ENCODE measurements at regions not wholly inside any gene's neighbourhood (a gene's known extent, or its start where the extent isn't known, plus 50 kb on each side); places are given as distances from the start of the nearest gene placed in this dataset.

DNA sequence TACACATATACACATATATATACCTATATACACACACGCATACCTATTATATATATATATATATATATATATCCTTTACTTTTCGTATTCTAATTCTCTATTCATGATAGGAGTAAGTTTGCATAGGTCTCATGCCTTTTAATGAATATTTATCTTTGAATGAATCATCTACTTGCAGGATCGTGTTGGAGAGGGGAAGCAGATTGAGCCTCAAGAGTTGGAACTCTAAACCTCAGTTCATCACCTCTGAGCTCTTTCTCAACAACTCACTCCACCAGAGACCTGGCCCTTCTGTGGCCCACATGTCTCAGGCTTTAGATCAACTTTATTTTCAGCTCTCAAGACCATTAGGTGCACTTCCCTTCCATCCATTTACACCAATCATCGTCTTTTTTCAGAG is 490.4 kb upstream of the ID2 start:
- no peak for DNase-seq (ENCODE audit: insufficient read length, low spot score)
- no peak for FAIRE-seq
- TF ChIP-seq POLR2AphosphoS5 (IDR thresholded peaks at IDR 0.05; ENCODE audit: low read depth, low read length) = no peak
- TF ChIP-seq PAX5 (IDR thresholded peaks at IDR 0.05; ENCODE audit: insufficient read depth, low read length, severe bottlenecking) = no peak
- no peak for TF ChIP-seq TAF1 (IDR thresholded peaks at IDR 0.05; ENCODE audit: low read depth, low read length)
- TF ChIP-seq SPI1 (IDR thresholded peaks at IDR 0.05; ENCODE audit: low read depth, low read length) = no peak
- no peak for TF ChIP-seq POU2F2 (IDR thresholded peaks at IDR 0.05; ENCODE audit: low read depth, low read length)
- TF ChIP-seq POLR2A (IDR thresholded peaks at IDR 0.05; ENCODE audit: low read depth, low read length) = no peak

GRCh38 chr2:8193146-8193545 is 488.7 kb upstream of the ID2 start:
- TF ChIP-seq POLR2A (IDR thresholded peaks at IDR 0.05; ENCODE audit: low read depth, low read length) = no peak
- 0 out of 2 replicates have a peak, but pooled peaks have one; percentile 2 for TF ChIP-seq SPI1 (IDR thresholded peaks at IDR 0.05; ENCODE audit: low read depth, low read length)
- TF ChIP-seq POU2F2 (IDR thresholded peaks at IDR 0.05; ENCODE audit: low read depth, low read length) = no peak
- no peak for DNase-seq (ENCODE audit: insufficient read length, low spot score)
- FAIRE-seq = no peak

GRCh38 chr2:8193686-8194615 is 487.9 kb upstream of the ID2 start:
- no peak for TF ChIP-seq TAF1 (IDR thresholded peaks at IDR 0.05; ENCODE audit: low read depth, low read length)
- TF ChIP-seq PAX5 (IDR thresholded peaks at IDR 0.05; ENCODE audit: insufficient read depth, low read length, severe bottlenecking) = no peak
- TF ChIP-seq SPI1 (IDR thresholded peaks at IDR 0.05; ENCODE audit: low read depth, low read length) = no peak
- no peak for TF ChIP-seq POU2F2 (IDR thresholded peaks at IDR 0.05; ENCODE audit: low read depth, low read length)
- TF ChIP-seq POLR2AphosphoS5 (IDR thresholded peaks at IDR 0.05; ENCODE audit: low read depth, low read length) = no peak
- no peak for DNase-seq (ENCODE audit: insufficient read length, low spot score)
- no peak for FAIRE-seq

- no peak for FAIRE-seq
- TF ChIP-seq PAX5 (IDR thresholded peaks at IDR 0.05; ENCODE audit: insufficient read depth, low read length, severe bottlenecking) (no peak), POLR2AphosphoS5 (IDR thresholded peaks at IDR 0.05; ENCODE audit: low read depth, low read length) (no peak), SPI1 (IDR thresholded peaks at IDR 0.05; ENCODE audit: low read depth, low read length) (no peak), POLR2A (IDR thresholded peaks at IDR 0.05; ENCODE audit: low read depth, low read length) (no peak), POU2F2 (IDR thresholded peaks at IDR 0.05; ENCODE audit: low read depth, low read length) (no peak), TAF1 (IDR thresholded peaks at IDR 0.05; ENCODE audit: low read depth, low read length) (no peak)
- no peak for DNase-seq (ENCODE audit: insufficient read length, low spot score)
These were observed 486.1 kb upstream of the ID2 start for GRCh38 chr2:8195784-8196183.

DNA sequence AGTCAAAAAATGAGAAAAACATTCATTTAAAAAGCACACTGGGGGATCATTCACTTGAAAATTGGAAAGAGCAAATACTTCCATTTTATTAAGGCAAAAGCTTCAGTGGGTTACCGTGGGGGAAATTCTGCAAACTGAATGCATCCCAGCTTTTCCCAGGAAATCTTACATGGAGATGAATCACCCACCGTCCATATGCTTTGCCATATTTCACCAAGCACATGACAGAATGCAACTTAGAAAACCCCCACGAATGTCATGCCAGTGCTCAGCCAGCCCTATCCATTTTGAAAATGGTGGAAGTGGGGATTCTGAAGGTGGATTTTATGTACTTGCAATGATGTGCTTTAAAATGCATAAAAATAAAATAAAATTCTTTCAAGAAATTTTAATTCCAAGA is 485.5 kb upstream of the ID2 start:
- TF ChIP-seq PAX5 (IDR thresholded peaks at IDR 0.05; ENCODE audit: insufficient read depth, low read length, severe bottlenecking) = no peak
- TF ChIP-seq POU2F2 (IDR thresholded peaks at IDR 0.05; ENCODE audit: low read depth, low read length) = no peak
- TF ChIP-seq TAF1 (IDR thresholded peaks at IDR 0.05; ENCODE audit: low read depth, low read length) = no peak
- no peak for TF ChIP-seq SPI1 (IDR thresholded peaks at IDR 0.05; ENCODE audit: low read depth, low read length)
- TF ChIP-seq POLR2A (IDR thresholded peaks at IDR 0.05; ENCODE audit: low read depth, low read length) = no peak
- no peak for TF ChIP-seq POLR2AphosphoS5 (IDR thresholded peaks at IDR 0.05; ENCODE audit: low read depth, low read length)
- FAIRE-seq = no peak
- DNase-seq (ENCODE audit: insufficient read length, low spot score) = no peak

DNA sequence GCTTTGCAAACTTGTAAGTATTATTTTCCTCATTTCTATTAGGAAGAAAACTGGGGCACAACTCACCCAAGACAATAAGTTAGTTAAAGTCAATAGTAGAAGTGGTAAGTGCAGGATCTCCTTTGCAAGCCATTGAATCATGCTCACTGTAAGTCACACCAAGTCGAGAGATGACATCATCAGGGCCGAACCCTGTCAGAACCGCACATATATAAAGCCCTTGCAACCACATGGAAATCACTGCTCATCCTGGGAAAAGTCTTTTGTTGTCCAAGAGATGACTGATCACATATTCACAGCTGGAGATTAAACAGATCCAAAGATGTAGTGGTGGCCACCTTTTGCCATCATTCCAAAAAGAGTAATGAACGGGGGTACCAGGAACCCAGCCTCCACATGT is 484.8 kb upstream of the ID2 start:
- FAIRE-seq (no peak), DNase-seq (ENCODE audit: insufficient read length, low spot score) (no peak)
- no peak for TF ChIP-seq POLR2A (IDR thresholded peaks at IDR 0.05; ENCODE audit: low read depth, low read length)
- no peak for TF ChIP-seq POLR2AphosphoS5 (IDR thresholded peaks at IDR 0.05; ENCODE audit: low read depth, low read length)

DNA sequence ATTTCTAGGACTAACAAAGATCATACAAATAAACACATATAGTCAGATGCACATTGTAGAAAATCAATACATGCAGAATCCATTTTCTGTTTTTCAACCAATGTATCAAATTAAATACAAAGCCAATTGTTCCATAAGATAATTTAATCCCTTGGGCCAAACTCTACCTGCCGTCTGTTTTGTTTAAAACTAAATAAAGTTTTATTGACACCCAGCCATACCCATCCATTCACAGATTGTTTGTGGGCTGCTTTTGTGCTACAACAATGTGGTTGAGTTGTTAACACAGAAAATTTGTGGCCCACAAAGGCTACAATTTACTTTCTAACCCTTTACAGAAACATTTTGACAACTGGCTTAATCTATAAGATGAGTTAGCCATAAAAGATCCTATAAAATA is 484.0 kb upstream of the ID2 start:
- FAIRE-seq (no peak), DNase-seq (ENCODE audit: insufficient read length, low spot score) (no peak)
- TF ChIP-seq POLR2AphosphoS5 (IDR thresholded peaks at IDR 0.05; ENCODE audit: low read depth, low read length) (no peak), POLR2A (IDR thresholded peaks at IDR 0.05; ENCODE audit: low read depth, low read length) (no peak), PAX5 (IDR thresholded peaks at IDR 0.05; ENCODE audit: insufficient read depth, low read length, severe bottlenecking) (no peak)

DNA sequence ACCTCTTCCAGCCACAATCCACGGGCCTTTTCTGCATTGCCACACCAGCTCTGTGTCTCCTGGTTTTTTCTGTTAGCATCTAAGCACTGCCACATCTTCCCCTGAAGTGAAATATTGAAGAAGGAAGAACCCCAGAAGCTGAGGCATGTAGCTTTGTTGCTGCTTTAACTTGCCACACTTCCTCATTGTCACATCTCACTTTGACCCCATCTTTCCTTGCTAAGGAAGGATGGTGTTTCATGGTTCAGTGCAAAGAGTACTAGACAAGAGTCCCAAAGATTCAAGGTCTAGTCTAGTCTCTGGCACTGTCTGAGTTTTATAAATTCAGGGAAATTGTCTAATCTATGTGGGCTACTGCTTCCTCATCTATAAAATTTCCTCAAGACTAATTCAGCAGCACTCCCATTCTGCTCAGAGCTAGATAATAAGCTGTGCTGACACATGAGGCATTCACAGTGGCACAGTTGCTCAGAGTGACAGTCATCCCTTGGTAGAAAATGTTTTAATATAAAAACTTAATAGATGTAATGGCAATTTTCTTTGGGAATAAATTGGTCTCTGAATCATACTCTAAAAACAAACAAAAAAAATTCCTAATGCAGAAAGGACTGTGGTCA is 483.0 kb upstream of the ID2 start:
- TF ChIP-seq SPI1 (IDR thresholded peaks at IDR 0.05; ENCODE audit: low read depth, low read length) (peak; percentile 23; the same call in 1 of the 2 replicates), PAX5 (IDR thresholded peaks at IDR 0.05; ENCODE audit: insufficient read depth, low read length, severe bottlenecking) (no peak)
- FAIRE-seq (no peak), DNase-seq (ENCODE audit: insufficient read length, low spot score) (no peak)

DNA sequence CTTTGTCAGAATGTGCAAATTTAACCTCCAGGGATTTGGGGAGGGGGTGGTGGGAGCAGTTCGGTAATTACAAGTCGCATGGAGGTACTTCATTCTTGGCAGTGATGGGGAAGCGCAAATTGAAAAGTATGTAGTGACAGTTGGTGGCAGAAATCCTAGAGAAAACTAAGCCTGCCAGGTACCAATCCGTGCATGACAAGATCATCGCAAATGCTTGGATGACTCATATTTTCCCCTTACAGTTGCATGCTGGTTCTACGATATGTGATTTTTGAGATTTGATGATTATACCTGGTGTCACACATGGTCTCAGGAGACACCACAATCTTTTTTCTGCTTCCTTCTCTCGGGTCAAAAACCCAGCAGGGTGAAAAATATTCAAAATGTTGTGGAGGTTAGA is 479.7 kb upstream of the ID2 start:
- TF ChIP-seq SPI1 (IDR thresholded peaks at IDR 0.05; ENCODE audit: low read depth, low read length) (no peak), PAX5 (IDR thresholded peaks at IDR 0.05; ENCODE audit: insufficient read depth, low read length, severe bottlenecking) (no peak), POLR2AphosphoS5 (IDR thresholded peaks at IDR 0.05; ENCODE audit: low read depth, low read length) (no peak), POLR2A (IDR thresholded peaks at IDR 0.05; ENCODE audit: low read depth, low read length) (no peak), POU2F2 (IDR thresholded peaks at IDR 0.05; ENCODE audit: low read depth, low read length) (no peak), TAF1 (IDR thresholded peaks at IDR 0.05; ENCODE audit: low read depth, low read length) (no peak)
- DNase-seq (ENCODE audit: insufficient read length, low spot score) = peak; percentile 25
- peak; percentile 72 for FAIRE-seq

DNA sequence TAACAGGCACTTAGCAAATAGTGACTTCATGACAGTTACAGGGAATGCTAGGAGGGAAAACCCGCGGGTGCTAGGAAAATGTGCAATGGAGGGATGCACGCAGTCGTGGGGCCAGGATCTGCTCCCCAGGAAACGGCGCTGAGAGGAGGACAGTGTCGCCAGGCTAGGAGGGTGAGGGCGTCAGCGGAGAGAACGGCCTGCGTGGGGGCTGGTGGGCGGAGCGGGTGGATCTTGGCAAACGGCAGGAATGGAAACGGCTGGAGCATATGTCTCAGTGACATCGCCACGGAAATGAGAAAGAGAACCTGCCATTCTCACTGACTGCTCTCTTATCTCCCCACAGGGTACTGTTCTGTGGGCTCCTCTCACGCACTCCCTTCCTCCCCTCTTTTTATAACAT is 478.5 kb upstream of the ID2 start:
- DNase-seq (ENCODE audit: insufficient read length, low spot score) = no peak
- FAIRE-seq = no peak

More for the DNA sequence above, 478.5 kb upstream of the ID2 start:
- no peak for TF ChIP-seq SPI1 (IDR thresholded peaks at IDR 0.05; ENCODE audit: low read depth, low read length)
- no peak for TF ChIP-seq PAX5 (IDR thresholded peaks at IDR 0.05; ENCODE audit: insufficient read depth, low read length, severe bottlenecking)
- no peak for TF ChIP-seq POLR2AphosphoS5 (IDR thresholded peaks at IDR 0.05; ENCODE audit: low read depth, low read length)
- TF ChIP-seq POU2F2 (IDR thresholded peaks at IDR 0.05; ENCODE audit: low read depth, low read length) = no peak
- no peak for TF ChIP-seq POLR2A (IDR thresholded peaks at IDR 0.05; ENCODE audit: low read depth, low read length)
- no peak for TF ChIP-seq TAF1 (IDR thresholded peaks at IDR 0.05; ENCODE audit: low read depth, low read length)

Measured in GM12891 (cell line).